H1 (cell line): ENCODE measurements at regions not wholly inside any gene's neighbourhood (a gene's known extent, or its start where the extent isn't known, plus 50 kb on each side); places are given as distances from the start of the nearest gene placed in this dataset.

ENCODE experiments used
- POLR2AphosphoS5 ChIP-seq: IDR thresholded peaks from 2 replicates; pipeline ENCODE4 v1.6.1; 2011; ENCODE audit warnings: low read depth, low read length
- TAF1 ChIP-seq: IDR thresholded peaks from 2 replicates; pipeline ENCODE4 v1.6.1; 2011; ENCODE audit warnings: mild to moderate bottlenecking, low read depth, low read length
- TEAD4 ChIP-seq: IDR thresholded peaks from 2 replicates; pipeline ENCODE4 v1.6.1; 2012; ENCODE audit warnings: low read depth, low read length, inconsistent platforms, mixed read lengths
- TF ChIP-seq, protein P1 (sequence below): IDR thresholded peaks from 2 replicates; pipeline ENCODE4 v1.6.1; 2012; ENCODE audit warnings: inconsistent platforms
- TF ChIP-seq, protein P2 (sequence below): IDR thresholded peaks from 2 replicates; pipeline ENCODE4 v1.6.1; 2012; ENCODE audit warnings: low read length, inconsistent platforms
- TF ChIP-seq, protein P3 (sequence below), 3 experiments: IDR thresholded peaks; 1 replicate in 2 of 3; 2 replicates in 1 of 3; pipeline versions ENCODE4 v1.5.1 to v1.6.1; 2011; ENCODE audit warnings: low read length in 3 of 3, mild to moderate bottlenecking in 3 of 3, inconsistent platforms in 2 of 3, low read depth in 1 of 3, moderate library complexity in 1 of 3; ENCODE audit not compliant: insufficient read depth in 1 of 3; ENCODE audit errors: control extremely low read depth in 1 of 3

DNA sequence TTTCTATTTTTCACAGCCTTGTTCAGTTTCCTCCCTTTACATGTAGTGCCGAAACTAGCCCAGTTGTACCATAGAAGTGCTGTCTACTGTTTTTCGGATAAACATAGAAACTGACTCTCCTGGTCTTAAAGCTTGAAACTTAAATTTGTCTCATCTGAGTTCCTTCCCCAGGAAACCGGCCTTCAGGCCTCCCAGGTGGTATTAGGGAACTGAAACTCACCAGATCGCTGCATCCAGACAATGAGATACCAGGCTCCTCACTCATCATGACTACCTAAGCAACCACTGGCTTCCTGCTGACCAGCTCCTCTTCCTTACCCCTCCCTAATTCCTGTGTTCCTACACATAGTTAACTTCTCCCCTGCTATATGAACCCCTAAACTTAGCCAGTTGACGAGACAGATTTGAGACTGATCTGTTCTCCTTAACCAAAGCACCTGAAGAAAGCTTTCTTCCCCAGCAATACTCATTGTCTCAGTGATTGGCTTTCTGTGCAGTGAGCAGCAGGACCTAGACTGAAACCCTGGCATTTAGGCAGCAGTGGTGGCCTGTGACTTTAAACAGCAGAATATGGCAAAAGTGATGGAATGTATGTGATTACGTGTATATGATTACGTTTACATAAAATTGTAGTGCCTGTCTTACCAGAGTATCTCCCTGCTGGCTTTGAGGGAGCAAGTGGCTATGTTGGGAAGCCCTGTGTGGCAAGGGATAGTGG lies 959.1 kb upstream of the LCORL start:
- TF ChIP-seq TEAD4: no peak
- TF ChIP-seq, protein P1, sequence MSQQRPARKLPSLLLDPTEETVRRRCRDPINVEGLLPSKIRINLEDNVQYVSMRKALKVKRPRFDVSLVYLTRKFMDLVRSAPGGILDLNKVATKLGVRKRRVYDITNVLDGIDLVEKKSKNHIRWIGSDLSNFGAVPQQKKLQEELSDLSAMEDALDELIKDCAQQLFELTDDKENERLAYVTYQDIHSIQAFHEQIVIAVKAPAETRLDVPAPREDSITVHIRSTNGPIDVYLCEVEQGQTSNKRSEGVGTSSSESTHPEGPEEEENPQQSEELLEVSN: no peak
- TF ChIP-seq POLR2AphosphoS5: no peak
- TF ChIP-seq, protein P2, sequence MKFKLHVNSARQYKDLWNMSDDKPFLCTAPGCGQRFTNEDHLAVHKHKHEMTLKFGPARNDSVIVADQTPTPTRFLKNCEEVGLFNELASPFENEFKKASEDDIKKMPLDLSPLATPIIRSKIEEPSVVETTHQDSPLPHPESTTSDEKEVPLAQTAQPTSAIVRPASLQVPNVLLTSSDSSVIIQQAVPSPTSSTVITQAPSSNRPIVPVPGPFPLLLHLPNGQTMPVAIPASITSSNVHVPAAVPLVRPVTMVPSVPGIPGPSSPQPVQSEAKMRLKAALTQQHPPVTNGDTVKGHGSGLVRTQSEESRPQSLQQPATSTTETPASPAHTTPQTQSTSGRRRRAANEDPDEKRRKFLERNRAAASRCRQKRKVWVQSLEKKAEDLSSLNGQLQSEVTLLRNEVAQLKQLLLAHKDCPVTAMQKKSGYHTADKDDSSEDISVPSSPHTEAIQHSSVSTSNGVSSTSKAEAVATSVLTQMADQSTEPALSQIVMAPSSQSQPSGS: no peak
- TF ChIP-seq, protein P3, sequence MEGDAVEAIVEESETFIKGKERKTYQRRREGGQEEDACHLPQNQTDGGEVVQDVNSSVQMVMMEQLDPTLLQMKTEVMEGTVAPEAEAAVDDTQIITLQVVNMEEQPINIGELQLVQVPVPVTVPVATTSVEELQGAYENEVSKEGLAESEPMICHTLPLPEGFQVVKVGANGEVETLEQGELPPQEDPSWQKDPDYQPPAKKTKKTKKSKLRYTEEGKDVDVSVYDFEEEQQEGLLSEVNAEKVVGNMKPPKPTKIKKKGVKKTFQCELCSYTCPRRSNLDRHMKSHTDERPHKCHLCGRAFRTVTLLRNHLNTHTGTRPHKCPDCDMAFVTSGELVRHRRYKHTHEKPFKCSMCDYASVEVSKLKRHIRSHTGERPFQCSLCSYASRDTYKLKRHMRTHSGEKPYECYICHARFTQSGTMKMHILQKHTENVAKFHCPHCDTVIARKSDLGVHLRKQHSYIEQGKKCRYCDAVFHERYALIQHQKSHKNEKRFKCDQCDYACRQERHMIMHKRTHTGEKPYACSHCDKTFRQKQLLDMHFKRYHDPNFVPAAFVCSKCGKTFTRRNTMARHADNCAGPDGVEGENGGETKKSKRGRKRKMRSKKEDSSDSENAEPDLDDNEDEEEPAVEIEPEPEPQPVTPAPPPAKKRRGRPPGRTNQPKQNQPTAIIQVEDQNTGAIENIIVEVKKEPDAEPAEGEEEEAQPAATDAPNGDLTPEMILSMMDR (IDR thresholded peaks at IDR 0.05; ENCODE audit: control extremely low read depth in 1 of 3, insufficient read depth in 1 of 3, low read depth in 1 of 3, low read length in 3 of 3): no peak
- TF ChIP-seq TAF1: no peak
